ENCODE measurements at regions not wholly inside any gene's neighbourhood (a gene's known extent, or its start where the extent isn't known, plus 50 kb on each side); places are given as distances from the start of the nearest gene placed in this dataset.

- H3K27me3 ChIP-seq (ENCODE audit: insufficient read depth, poor library complexity, severe bottlenecking): no peaks in the 10 kb centered on the region
- DNase-seq (ENCODE audit: low read depth in 1 of 2, low spot score in 1 of 2): no peak
- TF ChIP-seq REST (IDR thresholded peaks at IDR 0.05; ENCODE audit: insufficient replicate concordance, low read depth) (no peak), SPI1 (IDR thresholded peaks at IDR 0.05; ENCODE audit: borderline replicate concordance, low read depth) (no peak), GABPA (IDR thresholded peaks at IDR 0.05; ENCODE audit: low read depth) (no peak), POLR2AphosphoS5 (IDR thresholded peaks at IDR 0.05; ENCODE audit: low read depth) (no peak), CTCF (IDR thresholded peaks at IDR 0.05; ENCODE audit: insufficient read depth, low read length) (no peak)
These were observed 207.7 kb downstream of the SNX10 start for GRCh38 chr7:26499315-26499897.

GRCh38 chr7:26500749-26501352 is 209.2 kb downstream of the SNX10 start:
- no peak for TF ChIP-seq GABPA (IDR thresholded peaks at IDR 0.05; ENCODE audit: low read depth)
- TF ChIP-seq POLR2AphosphoS5 (IDR thresholded peaks at IDR 0.05; ENCODE audit: low read depth): no peak
- peak; percentile 86; the same call in 1 of the 2 replicates for TF ChIP-seq SPI1 (IDR thresholded peaks at IDR 0.05; ENCODE audit: borderline replicate concordance, low read depth)
- peak; percentile 36 for TF ChIP-seq CTCF (IDR thresholded peaks at IDR 0.05; ENCODE audit: insufficient read depth, low read length)
- Histone ChIP-seq H3K27me3 (ENCODE audit: insufficient read depth, poor library complexity, severe bottlenecking) (no peaks in the 10 kb centered on the region), H3K4me3 (replicated peaks; ENCODE audit: insufficient read depth, low read length) (no peak overlapping the region), H3K27ac (replicated peaks) (no peak overlapping the region)
- peak in 1 of 2 experiments; percentile 48 for DNase-seq (ENCODE audit: low read depth in 1 of 2, low spot score in 1 of 2)

More at GRCh38 chr7:26499315-26499897, 207.7 kb downstream of the SNX10 start:
- Histone ChIP-seq H3K27ac (replicated peaks) (no peak overlapping the region), H3K4me3 (replicated peaks; ENCODE audit: insufficient read depth, low read length) (no peak overlapping the region)

- TF ChIP-seq REST (IDR thresholded peaks at IDR 0.05; ENCODE audit: insufficient replicate concordance, low read depth): no peak
- TF ChIP-seq SPI1 (IDR thresholded peaks at IDR 0.05; ENCODE audit: borderline replicate concordance, low read depth): no peak
- TF ChIP-seq GABPA (IDR thresholded peaks at IDR 0.05; ENCODE audit: low read depth): no peak
- TF ChIP-seq POLR2AphosphoS5 (IDR thresholded peaks at IDR 0.05; ENCODE audit: low read depth): no peak
- TF ChIP-seq CTCF (IDR thresholded peaks at IDR 0.05; ENCODE audit: insufficient read depth, low read length): no peak
- Histone ChIP-seq H3K27ac (replicated peaks) (no peak overlapping the region), H3K4me3 (replicated peaks; ENCODE audit: insufficient read depth, low read length) (no peak overlapping the region), H3K27me3 (ENCODE audit: insufficient read depth, poor library complexity, severe bottlenecking) (no peaks in the 10 kb centered on the region)
- no peak for DNase-seq (ENCODE audit: low read depth in 1 of 2, low spot score in 1 of 2)
These were observed 212.9 kb downstream of the SNX10 start for GRCh38 chr7:26504411-26505120.

Data from HL-60 (cell line).